ENCODE measurements at regions not wholly inside any gene's neighbourhood (a gene's known extent, or its start where the extent isn't known, plus 50 kb on each side); places are given as distances from the start of the nearest gene placed in this dataset.

DNA sequence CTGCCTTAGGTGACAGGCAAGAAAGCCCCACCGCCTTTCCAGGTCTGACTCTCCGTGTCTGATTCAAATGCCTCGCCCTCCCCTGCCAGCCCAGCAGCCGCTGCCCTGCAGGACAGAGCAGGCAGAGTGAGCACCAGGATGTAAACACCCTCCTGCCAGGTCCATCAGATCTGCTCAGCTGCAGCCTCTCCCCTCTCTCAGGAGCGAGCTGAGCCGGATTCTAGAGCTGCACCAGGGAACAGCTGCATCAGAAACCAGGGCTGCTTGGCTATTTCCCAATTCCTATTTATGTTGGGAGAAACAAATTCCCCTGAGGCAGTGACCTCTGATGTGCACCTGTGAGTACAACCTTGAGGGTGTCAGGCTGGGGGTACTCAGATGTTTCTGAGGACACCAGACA lies 121.5 kb upstream of the ZMIZ1 start:
- Mint-ChIP-seq H3K27ac (ENCODE audit: unreplicated experiment) (no peak overlapping the region), H3K4me1 (ENCODE audit: low read depth, unreplicated experiment) (no peaks in the 10 kb centered on the region), H3K4me3 (ENCODE audit: low read depth, unreplicated experiment) (no peak overlapping the region), H3K27me3 (ENCODE audit: unreplicated experiment) (peaks cover 24% of the 10 kb centered on the region), H3K36me3 (ENCODE audit: insufficient read depth, unreplicated experiment) (no peaks in the 10 kb centered on the region), H3K9me3 (ENCODE audit: low read depth, unreplicated experiment) (no peaks in the 10 kb centered on the region)
- no peak for DNase-seq
- BruUV-seq (replicated peaks) = no TSS peak
- CTCF ChIA-PET = interaction anchor here (0.6 to 1.3 kb wide), 2 partner anchors 18 to 67 kb away, joined by 3 to 4 read pairs; no protein-coding TSS in a partner anchor
- intact Hi-C loops (cut with micrococcal nuclease; ENCODE audit: unreplicated experiment) = no loop called here
- TF ChIP-seq, protein P1, sequence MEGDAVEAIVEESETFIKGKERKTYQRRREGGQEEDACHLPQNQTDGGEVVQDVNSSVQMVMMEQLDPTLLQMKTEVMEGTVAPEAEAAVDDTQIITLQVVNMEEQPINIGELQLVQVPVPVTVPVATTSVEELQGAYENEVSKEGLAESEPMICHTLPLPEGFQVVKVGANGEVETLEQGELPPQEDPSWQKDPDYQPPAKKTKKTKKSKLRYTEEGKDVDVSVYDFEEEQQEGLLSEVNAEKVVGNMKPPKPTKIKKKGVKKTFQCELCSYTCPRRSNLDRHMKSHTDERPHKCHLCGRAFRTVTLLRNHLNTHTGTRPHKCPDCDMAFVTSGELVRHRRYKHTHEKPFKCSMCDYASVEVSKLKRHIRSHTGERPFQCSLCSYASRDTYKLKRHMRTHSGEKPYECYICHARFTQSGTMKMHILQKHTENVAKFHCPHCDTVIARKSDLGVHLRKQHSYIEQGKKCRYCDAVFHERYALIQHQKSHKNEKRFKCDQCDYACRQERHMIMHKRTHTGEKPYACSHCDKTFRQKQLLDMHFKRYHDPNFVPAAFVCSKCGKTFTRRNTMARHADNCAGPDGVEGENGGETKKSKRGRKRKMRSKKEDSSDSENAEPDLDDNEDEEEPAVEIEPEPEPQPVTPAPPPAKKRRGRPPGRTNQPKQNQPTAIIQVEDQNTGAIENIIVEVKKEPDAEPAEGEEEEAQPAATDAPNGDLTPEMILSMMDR (IDR thresholded peaks at IDR 0.05; ENCODE audit: unreplicated experiment) = no peak

DNA sequence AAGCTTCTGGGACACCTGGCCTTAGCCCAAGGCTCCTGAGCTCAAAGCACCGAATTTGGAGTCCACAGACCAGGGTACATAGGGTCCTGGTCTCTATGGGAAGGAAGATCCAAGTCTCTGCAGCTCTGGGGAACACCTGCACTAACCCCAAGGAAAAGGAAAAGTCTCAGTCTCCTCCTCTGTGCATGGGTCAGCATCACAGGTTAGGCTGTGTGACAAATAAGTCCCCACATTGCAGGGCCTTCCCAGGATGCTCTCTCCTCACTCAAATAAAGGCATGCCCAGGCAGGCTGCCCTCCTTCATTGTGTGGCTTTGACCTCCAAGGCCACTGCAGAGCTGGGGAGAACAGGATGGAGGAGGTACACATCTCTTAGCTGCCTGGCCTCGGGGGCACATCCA lies 121.0 kb upstream of the ZMIZ1 start:
- intact Hi-C loops (cut with micrococcal nuclease; ENCODE audit: unreplicated experiment) = no loop called here
- no peaks in the 10 kb centered on the region for H3K4me1 Mint-ChIP-seq (ENCODE audit: low read depth, unreplicated experiment)
- H3K4me3 Mint-ChIP-seq (ENCODE audit: low read depth, unreplicated experiment) = no peak overlapping the region
- H3K9me3 Mint-ChIP-seq (ENCODE audit: low read depth, unreplicated experiment) = no peaks in the 10 kb centered on the region
- H3K27me3 Mint-ChIP-seq (ENCODE audit: unreplicated experiment) = peaks cover 20% of the 10 kb centered on the region
- H3K36me3 Mint-ChIP-seq (ENCODE audit: insufficient read depth, unreplicated experiment) = no peaks in the 10 kb centered on the region
- BruUV-seq (replicated peaks) = no TSS peak
- DNase-seq = no peak
- TF ChIP-seq, protein P1 (IDR thresholded peaks at IDR 0.05; ENCODE audit: unreplicated experiment) = no peak
- no peak overlapping the region for H3K27ac Mint-ChIP-seq (ENCODE audit: unreplicated experiment)
- CTCF ChIA-PET = interaction anchor here (0.6 to 1.3 kb wide), 2 partner anchors 17 to 67 kb away, joined by 3 to 4 read pairs; no protein-coding TSS in a partner anchor

DNA sequence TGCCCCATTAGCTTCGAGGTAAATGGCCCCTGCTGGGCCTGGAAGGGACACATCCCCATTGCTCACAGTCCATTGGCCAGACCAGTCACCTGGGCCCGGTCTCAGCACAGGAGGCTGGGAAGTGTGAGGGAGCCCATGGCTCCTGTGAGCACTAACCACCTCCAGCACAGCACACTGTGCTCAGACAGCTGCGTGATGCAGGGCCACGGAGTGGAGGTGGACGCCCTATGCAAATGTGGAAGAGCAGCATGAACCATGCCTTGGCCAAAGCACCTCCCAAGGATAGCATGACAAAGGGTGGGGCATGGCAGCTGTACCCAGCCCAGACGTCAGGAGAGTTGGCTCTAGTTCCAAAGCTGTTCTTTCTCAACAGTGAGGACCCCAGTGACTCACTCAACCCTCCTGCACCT lies 120.1 kb upstream of the ZMIZ1 start:
- CTCF ChIA-PET = no interaction called here
- Mint-ChIP-seq H3K4me3 (ENCODE audit: low read depth, unreplicated experiment) (no peak overlapping the region), H3K27me3 (ENCODE audit: unreplicated experiment) (peaks cover 11% of the 10 kb centered on the region), H3K27ac (ENCODE audit: unreplicated experiment) (no peak overlapping the region), H3K4me1 (ENCODE audit: low read depth, unreplicated experiment) (no peaks in the 10 kb centered on the region), H3K9me3 (ENCODE audit: low read depth, unreplicated experiment) (no peaks in the 10 kb centered on the region), H3K36me3 (ENCODE audit: insufficient read depth, unreplicated experiment) (no peaks in the 10 kb centered on the region)
- TF ChIP-seq, protein P1 (IDR thresholded peaks at IDR 0.05; ENCODE audit: unreplicated experiment) = no peak
- intact Hi-C loops (cut with micrococcal nuclease; ENCODE audit: unreplicated experiment) = no loop called here
- no peak for DNase-seq
- no TSS peak for BruUV-seq (replicated peaks)

DNA sequence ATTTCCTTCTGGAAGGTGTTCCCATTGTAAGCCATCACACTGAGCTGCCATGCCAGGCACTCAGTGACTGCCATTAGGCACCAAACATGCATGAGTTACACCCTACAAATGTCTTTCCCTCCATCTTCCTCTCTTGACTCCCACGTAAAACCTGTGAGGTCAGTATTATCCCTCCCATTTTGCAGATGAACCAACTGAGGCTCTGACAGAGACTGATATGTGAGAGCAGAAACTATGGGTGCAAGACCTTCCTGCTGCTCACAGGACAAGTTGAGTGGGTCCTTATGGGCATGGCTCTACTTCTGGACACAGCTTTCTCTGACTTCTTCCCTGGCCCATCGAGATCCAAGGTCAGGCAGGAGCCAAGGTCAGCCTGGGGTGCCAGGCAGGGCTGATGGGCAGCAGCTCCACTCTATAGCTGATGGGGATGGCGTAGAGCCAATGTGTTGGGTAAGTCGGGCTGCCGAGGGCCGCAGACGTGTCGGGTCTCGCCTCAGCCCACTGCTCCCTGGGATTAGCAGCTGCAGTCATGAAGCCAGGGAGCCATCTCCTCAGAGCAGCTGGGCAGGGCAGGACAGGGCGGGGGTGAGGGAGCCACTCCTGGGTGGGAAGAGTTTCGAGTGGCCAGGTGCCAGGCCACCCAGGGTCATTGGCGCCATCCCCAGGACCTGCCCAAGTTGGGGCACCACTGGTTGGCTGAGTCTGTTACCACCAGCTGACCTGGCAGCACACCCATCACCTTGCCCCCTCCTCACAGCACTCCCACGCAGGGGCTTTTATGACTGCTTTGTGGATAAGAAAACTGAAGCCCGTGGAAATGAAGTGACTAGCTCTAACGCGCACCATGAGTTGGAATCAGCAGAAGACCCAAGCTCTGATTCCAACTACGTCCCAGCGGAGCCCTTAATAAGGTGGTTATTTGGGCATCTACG lies 117.8 kb upstream of the ZMIZ1 start:
- no peak for DNase-seq
- TF ChIP-seq, protein P1 (IDR thresholded peaks at IDR 0.05; ENCODE audit: unreplicated experiment) = no peak
- Mint-ChIP-seq H3K4me3 (ENCODE audit: low read depth, unreplicated experiment) (no peak overlapping the region), H3K9me3 (ENCODE audit: low read depth, unreplicated experiment) (no peaks in the 10 kb centered on the region), H3K27me3 (ENCODE audit: unreplicated experiment) (no peaks in the 10 kb centered on the region), H3K27ac (ENCODE audit: unreplicated experiment) (no peak overlapping the region), H3K36me3 (ENCODE audit: insufficient read depth, unreplicated experiment) (no peaks in the 10 kb centered on the region), H3K4me1 (ENCODE audit: low read depth, unreplicated experiment) (no peaks in the 10 kb centered on the region)
- CTCF ChIA-PET = no interaction called here
- intact Hi-C loops (cut with micrococcal nuclease; ENCODE audit: unreplicated experiment) = no loop called here
- BruUV-seq (replicated peaks) = no TSS peak
